Amniotic stem cell (primary cell): ENCODE measurements at regions not wholly inside any gene's neighbourhood (a gene's known extent, or its start where the extent isn't known, plus 50 kb on each side); places are given as distances from the start of the nearest gene placed in this dataset.

Experiments
- DNase-seq: peaks from one replicate; lab custom pipeline; 2025; lab: John Stamatoyannopoulos, UW

GRCh38 chr20:7080472-7080871 is 313.0 kb downstream of the BMP2 start:
- DNase-seq: no peak

- no peak for DNase-seq
These were observed 318.0 kb downstream of the BMP2 start for GRCh38 chr20:7085467-7085866.

DNA sequence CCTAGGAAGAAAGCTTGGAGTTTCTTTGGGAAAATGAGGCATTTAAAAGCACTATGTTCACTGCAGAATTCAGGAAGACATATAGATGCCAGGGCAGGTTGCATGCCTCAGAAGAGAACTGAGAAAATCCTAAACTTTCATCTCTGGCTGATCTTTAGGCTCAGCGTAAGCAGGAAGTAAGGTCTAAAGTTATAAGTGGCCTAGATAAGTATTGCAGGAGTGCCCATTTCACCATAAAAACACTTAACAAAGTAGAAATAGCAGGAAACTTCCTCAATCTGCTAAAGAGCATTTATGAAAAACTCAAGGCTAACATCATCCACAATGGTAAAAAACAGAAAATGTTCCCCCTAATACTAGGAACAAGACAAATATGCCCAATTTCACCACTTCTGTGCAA is 320.3 kb downstream of the BMP2 start:
- DNase-seq: no peak

DNA sequence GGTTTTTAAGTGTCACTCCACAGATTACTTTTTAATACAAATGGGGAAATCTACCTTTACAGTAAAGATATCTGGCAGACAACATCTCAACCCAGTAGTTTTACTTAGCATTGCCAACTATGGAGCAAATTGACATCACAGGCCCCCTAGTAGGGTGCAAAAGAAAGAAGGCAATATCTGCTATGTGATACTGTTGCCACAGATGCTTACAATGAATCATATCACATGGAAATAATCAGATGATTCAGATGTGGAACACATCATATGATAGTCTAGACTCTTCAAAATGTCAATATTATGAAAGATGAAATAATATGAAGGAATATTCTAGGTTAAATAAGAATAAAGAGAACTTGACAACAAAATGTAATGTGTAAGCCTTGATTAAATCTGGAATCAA is 322.5 kb downstream of the BMP2 start:
- DNase-seq: no peak

DNA sequence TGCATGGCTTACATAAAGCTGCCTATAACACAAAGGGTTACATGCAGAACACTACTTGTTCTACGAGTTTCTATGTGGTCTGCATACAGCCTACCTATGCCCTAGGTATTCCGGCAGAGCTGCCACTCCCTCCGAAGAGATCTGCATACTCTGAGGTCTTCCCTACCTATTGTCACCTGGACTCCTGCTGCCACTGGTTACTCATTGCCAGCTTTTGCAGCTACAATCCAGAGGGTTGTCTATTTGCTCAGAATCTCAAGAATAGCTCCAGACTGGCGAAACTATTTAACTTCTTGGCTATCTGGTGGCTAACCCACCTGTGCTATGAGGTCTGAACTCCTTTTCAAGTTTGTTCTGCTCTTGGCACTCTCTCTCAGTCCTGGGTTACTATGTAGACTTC is 323.3 kb downstream of the BMP2 start:
- DNase-seq: no peak

DNA sequence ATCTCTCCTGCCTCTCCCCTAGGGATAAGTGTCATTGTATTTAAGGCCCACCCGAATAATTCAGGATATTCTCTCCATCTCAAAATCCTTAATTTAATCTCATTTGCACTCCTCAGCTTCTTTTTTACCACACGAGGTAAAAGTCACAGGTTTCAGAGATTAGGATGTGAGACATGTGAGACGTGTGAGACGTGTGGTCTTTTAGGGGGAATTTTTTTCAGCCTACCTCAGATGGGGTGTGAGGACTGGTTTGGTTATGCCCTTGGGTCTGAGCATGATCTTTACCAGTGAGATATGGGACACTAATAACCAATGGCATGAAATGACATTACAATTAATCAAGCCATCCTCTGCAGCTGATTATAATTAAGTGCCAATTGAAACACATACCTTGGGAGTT is 324.2 kb downstream of the BMP2 start:
- no peak for DNase-seq

GRCh38 chr20:7094438-7094997 is 327.0 kb downstream of the BMP2 start:
- DNase-seq: no peak

GRCh38 chr20:7106910-7107309 is 339.4 kb downstream of the BMP2 start:
- DNase-seq: no peak

GRCh38 chr20:7108929-7109328 is 341.4 kb downstream of the BMP2 start:
- DNase-seq: no peak

DNA sequence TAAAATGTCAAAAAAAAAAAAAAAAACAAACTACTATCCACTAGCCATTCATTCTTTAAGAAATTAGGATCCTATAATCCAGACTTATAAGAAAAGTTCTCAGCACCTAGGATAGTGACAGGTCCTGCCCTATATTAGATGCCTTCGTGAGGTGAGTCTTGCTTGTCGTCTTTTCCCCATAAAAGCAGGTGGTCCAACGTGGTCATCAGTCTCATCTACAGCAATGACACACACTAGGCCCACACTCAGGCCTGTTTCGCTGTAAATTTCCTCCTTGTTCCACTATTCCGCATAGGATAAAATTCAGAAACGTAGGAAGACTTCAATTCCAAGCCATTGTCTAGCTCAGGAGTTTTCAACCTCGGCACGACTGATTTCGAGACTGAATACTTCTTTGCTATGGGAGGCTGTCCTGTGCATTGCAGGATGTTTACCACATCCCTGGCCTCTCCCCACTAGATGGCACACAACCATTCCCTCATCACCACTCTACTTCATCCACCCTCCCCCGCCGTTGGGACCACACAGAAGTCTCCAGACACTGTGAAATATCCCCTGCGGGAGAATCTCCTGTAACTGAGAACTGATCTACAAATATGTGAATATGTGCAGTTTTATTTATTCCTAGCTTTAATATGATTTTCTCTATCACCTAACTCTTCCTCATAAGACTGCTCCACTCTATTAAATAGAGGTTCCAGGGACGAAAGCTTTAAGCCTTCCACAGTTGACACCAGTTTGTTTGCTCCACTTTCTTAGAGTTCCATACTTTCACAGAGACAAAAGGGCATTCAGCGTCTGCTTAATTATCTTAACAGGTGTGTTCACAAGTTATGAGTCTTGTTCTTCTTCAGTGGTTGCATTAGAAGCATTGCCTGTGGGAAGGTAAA is 346.3 kb downstream of the BMP2 start:
- DNase-seq: no peak

DNA sequence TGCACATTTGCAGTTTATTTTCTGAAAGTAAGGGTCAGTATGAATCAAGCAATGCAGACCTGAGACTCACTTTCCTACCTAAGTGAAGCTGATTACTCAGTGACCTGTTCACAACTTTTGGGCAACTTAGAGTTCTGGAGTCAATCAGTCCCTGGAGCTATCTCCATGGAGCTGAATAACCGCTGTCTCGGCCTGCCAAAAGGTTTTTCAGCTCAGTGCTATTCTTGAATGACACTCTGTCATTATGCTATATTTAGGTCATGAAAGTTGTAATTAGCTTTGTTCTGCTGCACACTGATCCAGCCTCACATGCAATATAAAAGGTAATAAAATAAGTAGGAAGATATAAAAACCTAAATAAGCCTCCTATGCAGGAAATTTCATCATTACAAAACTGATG is 356.0 kb downstream of the BMP2 start:
- DNase-seq: no peak

DNA sequence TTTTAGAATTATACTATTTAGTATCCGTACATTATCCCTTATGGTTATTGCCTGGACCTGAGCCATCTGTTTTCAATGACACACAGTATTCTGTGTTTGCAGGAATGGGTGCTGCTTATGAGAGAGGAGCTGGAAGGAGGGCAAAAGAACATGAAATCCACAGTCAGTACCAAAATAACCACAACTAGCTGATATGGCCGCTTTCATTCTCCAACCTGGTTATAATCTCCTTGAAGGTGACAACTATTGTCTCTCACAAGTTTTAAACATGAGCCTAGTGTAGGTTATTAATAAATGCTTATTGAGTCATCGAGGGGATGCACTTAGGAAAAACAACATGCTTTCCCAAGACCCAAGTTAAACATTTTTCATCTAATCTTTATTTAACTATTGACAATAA is 356.6 kb downstream of the BMP2 start:
- no peak for DNase-seq

GRCh38 chr20:7136886-7137285 is 369.4 kb downstream of the BMP2 start:
- DNase-seq: no peak

DNA sequence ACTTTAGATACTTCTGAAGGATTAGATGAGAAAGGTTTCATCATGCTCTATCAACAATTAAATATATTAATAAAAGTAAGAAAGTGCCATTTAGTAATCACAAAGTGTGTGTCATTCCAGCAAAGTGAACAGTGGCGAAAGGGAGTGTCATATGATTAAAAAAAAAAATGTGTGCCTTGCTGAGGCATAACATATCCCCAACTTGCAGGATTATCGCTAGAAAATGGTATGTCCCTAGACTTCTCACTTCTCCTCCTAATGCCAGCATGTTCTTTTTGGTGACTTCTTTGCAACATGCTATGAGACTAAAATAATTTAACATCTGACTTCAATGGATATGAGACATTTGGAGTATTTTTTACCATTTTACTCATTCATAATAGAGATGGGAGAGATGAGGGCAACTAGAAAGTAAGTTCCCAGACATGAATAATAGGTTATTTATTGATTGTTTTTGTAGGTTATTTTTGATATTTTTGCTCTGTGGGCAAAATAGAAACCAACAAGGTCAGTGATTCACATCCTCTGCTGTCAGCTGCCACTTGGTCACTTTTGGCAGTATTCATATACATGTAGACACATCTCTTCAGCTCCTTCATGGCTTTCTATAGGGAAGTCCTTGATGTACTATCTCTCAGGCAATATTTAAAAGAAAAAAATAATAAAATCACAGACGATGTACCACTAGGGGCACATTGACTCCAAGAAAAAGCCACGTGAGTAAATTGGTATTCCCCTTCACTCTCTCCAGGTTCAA is 370.1 kb downstream of the BMP2 start:
- no peak for DNase-seq

GRCh38 chr20:7144464-7144863 is 377.0 kb downstream of the BMP2 start:
- no peak for DNase-seq

DNA sequence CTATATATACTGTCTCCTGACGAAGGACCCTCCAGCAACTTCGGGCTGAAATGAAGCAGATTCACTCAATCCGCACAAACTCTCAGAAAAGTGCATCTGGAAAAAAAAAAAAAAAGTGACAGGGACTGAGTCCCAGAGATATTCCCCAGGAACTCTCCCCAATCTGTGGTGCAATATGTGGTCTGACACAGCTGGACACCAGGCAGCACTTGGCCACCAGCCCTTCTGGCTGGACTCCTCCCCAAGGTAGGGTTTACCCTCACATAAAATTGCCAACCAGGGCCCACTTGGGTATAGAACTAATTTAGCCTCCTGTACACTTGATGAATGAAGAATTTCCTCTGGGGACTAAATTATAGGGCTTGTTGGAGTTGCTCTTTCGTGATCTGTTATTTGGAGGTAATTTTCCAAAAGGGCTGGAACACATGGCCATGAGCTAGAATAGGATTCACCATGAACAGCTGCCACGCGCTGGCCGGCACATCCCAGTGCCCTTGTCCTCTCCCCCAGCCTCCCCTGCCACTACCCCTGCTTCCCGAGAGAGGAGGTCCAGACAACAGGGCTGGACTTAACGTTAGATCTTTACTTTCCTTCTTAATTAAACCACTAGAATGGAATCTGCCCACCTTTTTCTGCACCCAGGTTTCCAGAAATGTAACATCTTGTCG is 379.2 kb downstream of the BMP2 start:
- no peak for DNase-seq

GRCh38 chr20:7147220-7147601 is 379.7 kb downstream of the BMP2 start:
- no peak for DNase-seq

DNA sequence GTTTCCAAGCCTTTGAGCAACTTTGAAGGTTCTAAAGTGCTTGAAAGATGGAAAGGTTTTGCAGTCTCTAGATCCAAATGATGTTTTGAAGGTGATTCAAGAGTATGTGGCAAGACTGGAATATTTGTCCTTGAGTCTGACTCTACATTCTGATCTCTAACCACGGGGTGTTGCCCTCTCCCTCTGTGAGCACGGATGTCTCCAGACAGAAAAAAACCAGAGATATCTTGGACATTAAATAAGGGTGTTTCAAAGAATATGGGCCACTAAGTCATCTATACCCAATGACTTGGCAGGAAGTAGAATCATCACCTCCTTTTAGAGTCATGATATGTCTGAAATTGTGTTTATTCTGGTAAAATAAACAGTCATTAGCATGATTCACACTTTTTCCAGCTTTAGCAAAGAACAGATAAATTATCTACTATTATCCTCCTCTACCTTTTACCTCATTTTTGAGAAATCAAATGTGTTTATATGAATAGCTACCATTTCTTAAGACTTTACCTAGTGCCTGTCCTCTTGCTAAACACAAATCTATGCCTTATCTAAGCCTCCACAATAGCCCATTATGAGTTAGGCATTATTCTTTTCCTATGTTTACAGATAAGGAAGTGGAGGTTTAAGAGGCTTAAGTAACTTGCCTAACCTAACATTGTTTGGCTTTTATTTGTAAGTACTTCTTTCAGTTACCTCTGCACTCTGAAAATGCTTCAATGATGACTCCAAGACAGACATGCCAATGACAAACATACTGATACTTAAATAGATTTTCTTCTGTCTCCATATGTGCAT is 384.4 kb downstream of the BMP2 start:
- DNase-seq: no peak

- no peak for DNase-seq
These were observed 387.8 kb downstream of the BMP2 start for GRCh38 chr20:7155282-7155681.

DNA sequence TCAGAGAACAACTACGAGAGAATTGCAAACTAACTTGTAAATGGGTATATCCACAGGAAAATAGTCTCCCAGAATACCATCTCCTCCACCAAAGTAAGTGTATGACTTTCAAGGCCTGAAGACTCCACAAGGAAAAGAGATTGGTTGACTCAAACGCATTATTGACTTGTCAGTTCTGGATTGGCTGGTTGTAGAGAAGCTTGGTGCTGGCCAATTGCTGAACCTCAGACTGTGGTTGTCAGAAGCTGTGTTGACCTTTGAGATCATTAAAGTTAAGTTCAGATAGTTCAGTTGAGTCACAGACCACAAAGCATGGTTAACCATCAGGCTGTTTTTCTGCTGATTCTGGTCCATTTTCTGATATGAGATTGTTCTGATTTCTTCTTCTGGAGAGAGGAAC is 388.3 kb downstream of the BMP2 start:
- no peak for DNase-seq

DNA sequence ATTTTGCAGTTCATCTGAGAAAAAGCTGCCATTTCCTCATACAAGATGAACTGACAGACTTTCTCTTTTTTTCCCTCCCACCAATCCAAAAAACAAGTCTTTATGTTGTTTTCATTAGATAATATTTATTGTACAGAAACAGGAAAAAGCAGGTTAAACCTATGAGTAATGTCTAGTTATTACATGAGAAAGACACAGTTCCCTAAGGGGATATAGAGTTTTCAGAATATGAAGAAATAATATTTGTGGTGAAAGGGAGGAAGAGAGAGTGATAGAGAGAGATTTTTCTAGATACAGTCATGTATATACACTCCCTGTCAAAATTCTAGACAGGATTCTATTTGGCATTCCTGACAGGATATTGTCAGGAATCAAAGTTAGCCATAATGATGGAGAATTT is 392.4 kb downstream of the BMP2 start:
- DNase-seq: no peak

GRCh38 chr20:7161690-7162089 is 394.2 kb downstream of the BMP2 start:
- DNase-seq: no peak
